Tibial nerve (tissue), 4 donors: ENCODE measurements at regions not wholly inside any gene's neighbourhood (a gene's known extent, or its start where the extent isn't known, plus 50 kb on each side); places are given as distances from the start of the nearest gene placed in this dataset.

ENCODE experiments used
- DNase-seq, 2 donors: peaks; one replicate each; pipeline ENCODE4 v3.0.0-alpha.2; 2019; ENCODE audit warnings: low spot score in 2 of 2
- H3K27ac ChIP-seq, 4 donors: fragments of 200-600 bp; sonication (generic) in 3 of 4; one replicate each; pipeline ENCODE4 v1.5.1; 2017 to 2019; ENCODE audit warnings: mild to moderate bottlenecking in 1 of 4
- H3K27me3 ChIP-seq, 2 donors: fragments of 200-600 bp; sonication (generic) in 1 of 2; one replicate each; pipeline versions ENCODE4 v1.5.1 to v1.6.0; 2017 to 2019
- H3K36me3 ChIP-seq, 3 donors: fragments of 200-600 bp; sonication (generic); one replicate each; pipeline ENCODE4 v1.5.1; 2018 to 2019
- H3K4me1 ChIP-seq, 4 donors: fragments of 200-600 bp; sonication (generic) in 3 of 4; one replicate each; pipeline ENCODE4 v1.5.1; 2017 to 2019
- H3K4me3 ChIP-seq, 4 donors: fragments of 200-600 bp; sonication (generic) in 3 of 4; one replicate each; pipeline ENCODE4 v1.5.1; 2017 to 2019; ENCODE audit warnings: mild to moderate bottlenecking in 1 of 4, moderate library complexity in 1 of 4
- H3K9me3 ChIP-seq, 4 donors: fragments of 200-600 bp; sonication (generic) in 3 of 4; one replicate each; pipeline ENCODE4 v1.5.1; 2017 to 2019
- CTCF ChIP-seq, 5 experiments: fragments of 200-600 bp in 3 of 5; fragments of 450-650 bp in 2 of 5; sonication (generic) in 3 of 5; IDR thresholded peaks; one replicate each; pipeline ENCODE4 v1.5.1; 2016 to 2019; ENCODE audit warnings: antibody characterized with exemption in 5 of 5, mild to moderate bottlenecking in 3 of 5, moderate library complexity in 2 of 5
- EP300 ChIP-seq, 2 donors: sonication (generic); formaldehyde crosslinking; IDR thresholded peaks; one replicate each; pipeline ENCODE4 v1.6.1; 2017; ENCODE audit warnings: antibody characterized with exemption in 2 of 2, mild to moderate bottlenecking in 1 of 2
- POLR2A ChIP-seq, 2 donors: fragments of 450-650 bp; IDR thresholded peaks; one replicate each; pipeline ENCODE4 v1.6.1; 2017; ENCODE audit warnings: antibody characterized with exemption in 2 of 2, mild to moderate bottlenecking in 2 of 2, moderate library complexity in 2 of 2
- WGBS, 2 donors: methylation state at CpG; one replicate each; pipeline ENCODE4 v1.1.5; 2018; 5-methylcytosine and 5-hydroxymethylcytosine counted together

GRCh38 chr19:28838909-28839308 lies 374.0 kb downstream of the UQCRFS1 start:
- Histone ChIP-seq H3K27ac (no peak overlapping the region), H3K36me3 (no peaks in the 10 kb centered on the region), H3K4me1 (no peaks in the 10 kb centered on the region), H3K4me3 (no peak overlapping the region), H3K27me3 (no peaks in the 10 kb centered on the region), H3K9me3 (no peaks in the 10 kb centered on the region)
- no peak for TF ChIP-seq CTCF (IDR thresholded peaks at IDR 0.05)
- TF ChIP-seq EP300 (IDR thresholded peaks at IDR 0.05) = no peak
- TF ChIP-seq POLR2A (IDR thresholded peaks at IDR 0.05) = no peak
- 33 to 48% methylated on average over 5 of the region's 5 CpGs for WGBS, 2 donors
- DNase-seq = no peak

GRCh38 chr19:28836421-28836820 lies 376.5 kb downstream of the UQCRFS1 start:
- H3K4me1 ChIP-seq = no peaks in the 10 kb centered on the region
- TF ChIP-seq POLR2A (IDR thresholded peaks at IDR 0.05) (no peak), EP300 (IDR thresholded peaks at IDR 0.05) (no peak), CTCF (IDR thresholded peaks at IDR 0.05) (no peak)
- H3K36me3 ChIP-seq = no peaks in the 10 kb centered on the region
- H3K27ac ChIP-seq = no peak overlapping the region
- no peaks in the 10 kb centered on the region for H3K9me3 ChIP-seq
- WGBS, 2 donors = 89% methylated on average over 7 of the region's 7 CpGs
- H3K4me3 ChIP-seq = no peak overlapping the region
- DNase-seq = no peak
- H3K27me3 ChIP-seq = no peaks in the 10 kb centered on the region

GRCh38 chr19:28834996-28835395 lies 378.0 kb downstream of the UQCRFS1 start:
- no peaks in the 10 kb centered on the region for H3K27me3 ChIP-seq
- no peaks in the 10 kb centered on the region for H3K9me3 ChIP-seq
- no peaks in the 10 kb centered on the region for H3K36me3 ChIP-seq
- no peaks in the 10 kb centered on the region for H3K4me1 ChIP-seq
- DNase-seq = no peak
- no peak overlapping the region for H3K4me3 ChIP-seq
- WGBS, 2 donors = 56 to 64% methylated on average over 3 of the region's 3 CpGs
- no peak overlapping the region for H3K27ac ChIP-seq
- no peak for TF ChIP-seq POLR2A (IDR thresholded peaks at IDR 0.05)
- no peak for TF ChIP-seq CTCF (IDR thresholded peaks at IDR 0.05)
- TF ChIP-seq EP300 (IDR thresholded peaks at IDR 0.05) = no peak

GRCh38 chr19:28831462-28831861 lies 381.5 kb downstream of the UQCRFS1 start:
- Histone ChIP-seq H3K36me3 (no peaks in the 10 kb centered on the region), H3K27me3 (peaks cover 0 to 4% of the 10 kb centered on the region in 2 donors), H3K4me3 (no peak overlapping the region), H3K4me1 (no peaks in the 10 kb centered on the region), H3K9me3 (no peaks in the 10 kb centered on the region), H3K27ac (no peak overlapping the region)
- TF ChIP-seq POLR2A (IDR thresholded peaks at IDR 0.05) (no peak), CTCF (IDR thresholded peaks at IDR 0.05) (no peak), EP300 (IDR thresholded peaks at IDR 0.05) (no peak)
- WGBS, 2 donors = 66 to 73% methylated on average over 4 to 5 of the region's 5 CpGs
- no peak for DNase-seq

GRCh38 chr19:28829762-28830161 lies 383.2 kb downstream of the UQCRFS1 start:
- no peaks in the 10 kb centered on the region for H3K4me1 ChIP-seq
- H3K27me3 ChIP-seq = peaks cover 0 to 4% of the 10 kb centered on the region in 2 donors
- no peak overlapping the region for H3K4me3 ChIP-seq
- DNase-seq = no peak
- 64 to 75% methylated on average over 4 of the region's 4 CpGs for WGBS, 2 donors
- no peaks in the 10 kb centered on the region for H3K9me3 ChIP-seq
- H3K27ac ChIP-seq = no peak overlapping the region
- TF ChIP-seq CTCF (IDR thresholded peaks at IDR 0.05) (no peak), POLR2A (IDR thresholded peaks at IDR 0.05) (no peak), EP300 (IDR thresholded peaks at IDR 0.05) (no peak)
- no peaks in the 10 kb centered on the region for H3K36me3 ChIP-seq
